AG09319 (cell line): ENCODE measurements at regions not wholly inside any gene's neighbourhood (a gene's known extent, or its start where the extent isn't known, plus 50 kb on each side); places are given as distances from the start of the nearest gene placed in this dataset.
"Not testable (repeated sequence)": the region's sequence is repeated elsewhere in the genome, so short reads cannot be mapped to it uniquely, and the experiment has no call there.

Source experiments
- DNase-seq: peaks from one replicate; pipeline ENCODE4 v3.0.0-alpha.2; 2010; ENCODE audit warnings: low read depth; ENCODE audit errors: extremely low read depth
- TF ChIP-seq, protein P1 (sequence below): IDR thresholded peaks from 2 replicates; pipeline ENCODE4 v1.5.1; 2011; ENCODE audit warnings: low read depth, mild to moderate bottlenecking, inconsistent platforms, low read length, moderate library complexity

DNA sequence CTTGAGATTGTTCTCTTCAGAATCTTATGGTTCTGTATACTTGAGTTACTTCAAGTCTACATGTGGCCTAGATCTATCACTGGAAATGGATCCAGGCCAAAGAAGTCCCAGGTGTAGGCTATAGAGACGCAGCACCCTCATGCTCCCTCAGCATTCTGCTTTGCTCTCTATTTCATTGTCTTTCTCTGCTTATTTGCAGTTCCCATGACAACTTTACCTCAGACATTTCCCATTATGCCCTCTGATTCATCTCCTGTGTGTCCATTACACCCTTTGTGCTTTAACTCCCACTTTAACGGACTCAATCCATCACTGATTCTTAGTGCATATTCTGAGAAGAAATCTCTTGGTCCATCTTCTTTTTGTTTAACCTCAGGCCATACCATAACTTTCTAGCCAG lies 236.9 kb upstream of the NRIP1 start:
- no peak for DNase-seq
- TF ChIP-seq, protein P1, sequence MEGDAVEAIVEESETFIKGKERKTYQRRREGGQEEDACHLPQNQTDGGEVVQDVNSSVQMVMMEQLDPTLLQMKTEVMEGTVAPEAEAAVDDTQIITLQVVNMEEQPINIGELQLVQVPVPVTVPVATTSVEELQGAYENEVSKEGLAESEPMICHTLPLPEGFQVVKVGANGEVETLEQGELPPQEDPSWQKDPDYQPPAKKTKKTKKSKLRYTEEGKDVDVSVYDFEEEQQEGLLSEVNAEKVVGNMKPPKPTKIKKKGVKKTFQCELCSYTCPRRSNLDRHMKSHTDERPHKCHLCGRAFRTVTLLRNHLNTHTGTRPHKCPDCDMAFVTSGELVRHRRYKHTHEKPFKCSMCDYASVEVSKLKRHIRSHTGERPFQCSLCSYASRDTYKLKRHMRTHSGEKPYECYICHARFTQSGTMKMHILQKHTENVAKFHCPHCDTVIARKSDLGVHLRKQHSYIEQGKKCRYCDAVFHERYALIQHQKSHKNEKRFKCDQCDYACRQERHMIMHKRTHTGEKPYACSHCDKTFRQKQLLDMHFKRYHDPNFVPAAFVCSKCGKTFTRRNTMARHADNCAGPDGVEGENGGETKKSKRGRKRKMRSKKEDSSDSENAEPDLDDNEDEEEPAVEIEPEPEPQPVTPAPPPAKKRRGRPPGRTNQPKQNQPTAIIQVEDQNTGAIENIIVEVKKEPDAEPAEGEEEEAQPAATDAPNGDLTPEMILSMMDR: no peak

- TF ChIP-seq, protein P1: no peak
- no peak for DNase-seq
Measured at GRCh38 chr21:15306271-15306670, 241.5 kb upstream of the NRIP1 start.

DNA sequence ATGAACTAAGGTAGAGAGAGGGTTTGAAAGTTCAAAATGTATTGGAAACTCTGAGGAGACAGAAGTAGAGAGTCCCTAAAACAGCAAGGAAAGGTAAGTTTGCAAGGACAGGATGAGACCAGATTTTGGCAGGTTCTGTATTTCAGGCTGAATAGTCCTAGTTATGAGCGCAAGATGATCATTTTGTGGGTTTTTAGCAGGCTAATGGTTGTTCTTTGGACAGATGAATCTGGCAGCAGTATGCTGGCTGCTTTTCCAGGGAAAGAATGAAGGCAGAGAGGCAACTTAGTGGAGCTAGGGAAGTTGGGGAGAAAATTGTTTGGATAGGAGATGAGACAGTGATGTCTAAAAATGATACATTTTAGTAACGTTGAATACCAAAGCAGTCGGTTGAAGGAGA lies 243.5 kb upstream of the NRIP1 start:
- no peak for DNase-seq
- TF ChIP-seq, protein P1: no peak

GRCh38 chr21:15309022-15309590 lies 244.3 kb upstream of the NRIP1 start:
- DNase-seq: no peak

GRCh38 chr21:15309721-15310120 lies 244.9 kb upstream of the NRIP1 start:
- DNase-seq: no peak
- TF ChIP-seq, protein P1: no peak

More at GRCh38 chr21:15309022-15309590, 244.3 kb upstream of the NRIP1 start:
- TF ChIP-seq, protein P1: no peak

GRCh38 chr21:15311510-15311909 lies 246.7 kb upstream of the NRIP1 start:
- TF ChIP-seq, protein P1: no peak
- DNase-seq: no peak

GRCh38 chr21:15317034-15317433 lies 252.2 kb upstream of the NRIP1 start:
- DNase-seq: not testable (repeated sequence)

- TF ChIP-seq, protein P1: no peak
- DNase-seq: no peak
Measured at GRCh38 chr21:15319727-15320126, 254.9 kb upstream of the NRIP1 start.
